ENCODE measurements at regions not wholly inside any gene's neighbourhood (a gene's known extent, or its start where the extent isn't known, plus 50 kb on each side); places are given as distances from the start of the nearest gene placed in this dataset.

DNA sequence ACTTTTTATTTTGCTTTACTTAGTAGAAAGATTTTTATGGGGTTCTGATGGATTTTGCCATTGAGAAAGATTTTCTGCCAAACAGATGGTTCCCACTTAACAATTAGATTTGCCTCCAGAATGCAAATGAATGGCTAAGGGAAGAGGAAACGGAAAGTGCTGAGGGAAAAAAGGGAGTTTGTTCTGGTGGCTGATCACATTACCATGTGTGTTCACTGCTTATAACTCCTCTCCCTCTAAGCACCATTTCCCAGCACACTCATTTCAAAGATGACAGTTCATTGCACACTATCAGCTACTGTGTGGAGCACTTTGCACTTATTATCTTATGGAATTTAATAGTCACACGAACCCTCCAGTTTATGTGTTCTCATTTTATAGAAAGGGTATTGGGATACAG, 68.0 kb upstream of the GRID2 start:
- Mint-ChIP-seq H3K9me3 (peaks cover 2 to 9% (median 3%) of the 10 kb centered on the region in 7 donors), H3K4me1 (no peaks in the 10 kb centered on the region), H3K4me3 (no peak overlapping the region), H3K27me3 (ENCODE audit: low read depth in 3 of 3) (no peaks in the 10 kb centered on the region), H3K36me3 (no peaks in the 10 kb centered on the region), H3K27ac (no peak overlapping the region)
- TF ChIP-seq, protein P1, sequence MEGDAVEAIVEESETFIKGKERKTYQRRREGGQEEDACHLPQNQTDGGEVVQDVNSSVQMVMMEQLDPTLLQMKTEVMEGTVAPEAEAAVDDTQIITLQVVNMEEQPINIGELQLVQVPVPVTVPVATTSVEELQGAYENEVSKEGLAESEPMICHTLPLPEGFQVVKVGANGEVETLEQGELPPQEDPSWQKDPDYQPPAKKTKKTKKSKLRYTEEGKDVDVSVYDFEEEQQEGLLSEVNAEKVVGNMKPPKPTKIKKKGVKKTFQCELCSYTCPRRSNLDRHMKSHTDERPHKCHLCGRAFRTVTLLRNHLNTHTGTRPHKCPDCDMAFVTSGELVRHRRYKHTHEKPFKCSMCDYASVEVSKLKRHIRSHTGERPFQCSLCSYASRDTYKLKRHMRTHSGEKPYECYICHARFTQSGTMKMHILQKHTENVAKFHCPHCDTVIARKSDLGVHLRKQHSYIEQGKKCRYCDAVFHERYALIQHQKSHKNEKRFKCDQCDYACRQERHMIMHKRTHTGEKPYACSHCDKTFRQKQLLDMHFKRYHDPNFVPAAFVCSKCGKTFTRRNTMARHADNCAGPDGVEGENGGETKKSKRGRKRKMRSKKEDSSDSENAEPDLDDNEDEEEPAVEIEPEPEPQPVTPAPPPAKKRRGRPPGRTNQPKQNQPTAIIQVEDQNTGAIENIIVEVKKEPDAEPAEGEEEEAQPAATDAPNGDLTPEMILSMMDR (IDR thresholded peaks at IDR 0.05): no peak
- Histone ChIP-seq H3K4me1 (ENCODE audit: control insufficient read depth in 1 of 2, insufficient read depth in 2 of 2, low read length in 2 of 2) (no peaks in the 10 kb centered on the region), H3K9ac (ENCODE audit: insufficient read depth, low read length, poor library complexity, severe bottlenecking) (no peak overlapping the region), H3K79me2 (ENCODE audit: insufficient read depth, low read length) (no peaks in the 10 kb centered on the region), H3K4me3 (replicated peaks in 1 of 3; ENCODE audit: low read depth in 2 of 3, low read length in 3 of 3) (no peak overlapping the region), H3K4me2 (replicated peaks; ENCODE audit: extremely low read depth, low read length, poor library complexity, severe bottlenecking) (no peak overlapping the region), H3K36me3 (replicated peaks in 1 of 2; ENCODE audit: control insufficient read depth in 1 of 2, insufficient read depth in 2 of 2, low read length in 2 of 2) (no peaks in the 10 kb centered on the region), H3K27me3 (ENCODE audit: control insufficient read depth in 2 of 2, insufficient read depth in 2 of 2, low read length in 2 of 2) (no peaks in the 10 kb centered on the region), H2AFZ (ENCODE audit: insufficient read depth, low read depth, low read length, poor library complexity, severe bottlenecking) (no peak overlapping the region), H3K27ac (ENCODE audit: low read depth in 1 of 2, low read length in 2 of 2) (no peak overlapping the region), H3K9me3 (replicated peaks in 1 of 2; ENCODE audit: control insufficient read depth in 1 of 2, insufficient read depth in 1 of 2, low read length in 2 of 2) (peaks cover 4 to 6% of the 10 kb centered on the region in 2 donors), H4K20me1 (ENCODE audit: insufficient read depth, low read length) (no peaks in the 10 kb centered on the region)
- WGBS (ENCODE audit: insufficient coverage): no CpG with 5 or more reads among the region's 2 CpGs
- intact Hi-C loops (cut with micrococcal nuclease): no loop called here
- no peak for DNase-seq

DNA sequence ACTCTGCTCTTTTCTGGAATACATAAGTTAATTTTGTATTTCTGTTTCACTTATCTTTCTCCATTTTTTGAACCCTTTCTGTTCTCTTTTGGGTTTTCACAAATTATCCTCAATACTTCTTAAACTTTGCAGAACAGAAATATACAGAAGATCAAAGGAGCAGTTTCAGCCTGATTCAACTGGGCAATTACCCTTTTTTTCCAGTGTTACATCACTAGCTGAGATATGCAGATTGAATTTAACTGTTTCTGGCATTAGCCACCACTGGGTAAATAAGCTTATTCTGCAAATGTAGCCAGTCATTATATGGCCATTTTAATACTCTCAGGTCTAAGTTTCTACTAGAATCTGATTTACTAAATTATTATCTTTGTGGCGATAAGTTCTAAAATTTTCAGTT, 66.9 kb upstream of the GRID2 start:
- Histone ChIP-seq H3K36me3 (replicated peaks in 1 of 2; ENCODE audit: control insufficient read depth in 1 of 2, insufficient read depth in 2 of 2, low read length in 2 of 2) (no peaks in the 10 kb centered on the region), H3K4me1 (ENCODE audit: control insufficient read depth in 1 of 2, insufficient read depth in 2 of 2, low read length in 2 of 2) (no peaks in the 10 kb centered on the region), H3K4me2 (replicated peaks; ENCODE audit: extremely low read depth, low read length, poor library complexity, severe bottlenecking) (no peak overlapping the region), H3K4me3 (replicated peaks in 1 of 3; ENCODE audit: low read depth in 2 of 3, low read length in 3 of 3) (no peak overlapping the region), H3K27me3 (ENCODE audit: control insufficient read depth in 2 of 2, insufficient read depth in 2 of 2, low read length in 2 of 2) (no peaks in the 10 kb centered on the region), H2AFZ (ENCODE audit: insufficient read depth, low read depth, low read length, poor library complexity, severe bottlenecking) (no peak overlapping the region), H3K27ac (ENCODE audit: low read depth in 1 of 2, low read length in 2 of 2) (no peak overlapping the region), H3K9ac (ENCODE audit: insufficient read depth, low read length, poor library complexity, severe bottlenecking) (no peak overlapping the region), H3K9me3 (replicated peaks in 1 of 2; ENCODE audit: control insufficient read depth in 1 of 2, insufficient read depth in 1 of 2, low read length in 2 of 2) (peaks cover 4 to 6% of the 10 kb centered on the region in 2 donors), H3K79me2 (ENCODE audit: insufficient read depth, low read length) (no peaks in the 10 kb centered on the region), H4K20me1 (ENCODE audit: insufficient read depth, low read length) (no peaks in the 10 kb centered on the region)
- peaks cover 2 to 9% (median 3%) of the 10 kb centered on the region in 7 donors for H3K9me3 Mint-ChIP-seq
- no peaks in the 10 kb centered on the region for H3K27me3 Mint-ChIP-seq (ENCODE audit: low read depth in 3 of 3)
- H3K4me1 Mint-ChIP-seq: no peaks in the 10 kb centered on the region
- no peak overlapping the region for H3K4me3 Mint-ChIP-seq
- no peaks in the 10 kb centered on the region for H3K36me3 Mint-ChIP-seq
- no peak for DNase-seq
- no peak overlapping the region for H3K27ac Mint-ChIP-seq
- intact Hi-C loops (cut with micrococcal nuclease): no loop called here
- TF ChIP-seq, protein P1 (IDR thresholded peaks at IDR 0.05): no peak
- no CpG with 5 or more reads among the region's 1 CpG for WGBS (ENCODE audit: insufficient coverage)
